Ascending aorta (tissue), 2 donors: ENCODE measurements at regions not wholly inside any gene's neighbourhood (a gene's known extent, or its start where the extent isn't known, plus 50 kb on each side); places are given as distances from the start of the nearest gene placed in this dataset.

ENCODE experiments used
- DNase-seq, 2 donors: peaks; one replicate each; pipeline ENCODE4 v3.0.0-alpha.2; 2019; ENCODE audit warnings: low spot score in 2 of 2
- H3K27ac ChIP-seq, 2 donors: fragments of 200-600 bp; sonication (generic); one replicate each; pipeline ENCODE4 v1.5.1; 2016 to 2017; ENCODE audit warnings: mild to moderate bottlenecking in 1 of 2
- H3K27me3 ChIP-seq: fragments of 200-600 bp; sonication (generic); one replicate; pipeline ENCODE4 v1.5.1; 2017
- H3K36me3 ChIP-seq, 2 donors: fragments of 200-600 bp; sonication (generic); one replicate each; pipeline ENCODE4 v1.5.1; 2016
- H3K4me1 ChIP-seq, 2 donors: fragments of 200-600 bp; sonication (generic); one replicate each; pipeline ENCODE4 v1.5.1; 2016 to 2017; ENCODE audit warnings: mild to moderate bottlenecking in 1 of 2
- H3K4me3 ChIP-seq, 2 donors: fragments of 200-600 bp; sonication (generic); one replicate each; pipeline ENCODE4 v1.5.1; 2016 to 2017; ENCODE audit warnings: mild to moderate bottlenecking in 1 of 2
- H3K9me3 ChIP-seq, 2 donors: fragments of 200-600 bp; sonication (generic); one replicate each; pipeline ENCODE4 v1.5.1; 2016
- CTCF ChIP-seq, 3 experiments: fragments of 200-600 bp in 2 of 3; fragments of 450-650 bp in 1 of 3; sonication (generic) in 2 of 3; IDR thresholded peaks; one replicate each; pipeline ENCODE4 v1.5.1; 2016 to 2019; ENCODE audit warnings: antibody characterized with exemption in 3 of 3, mild to moderate bottlenecking in 1 of 3, moderate library complexity in 1 of 3
- intact Hi-C: fragments of 100-400 bp; cut with DNase I; formaldehyde crosslinking; loops from one replicate; pipeline ENCODE4 v1.15.1; 2023

GRCh38 chr2:138959031-138959430 is 178.8 kb upstream of the NXPH2 start:
- no peaks in the 10 kb centered on the region for H3K4me1 ChIP-seq

GRCh38 chr2:138956116-138956515 is 175.9 kb upstream of the NXPH2 start:
- no peaks in the 10 kb centered on the region for H3K4me1 ChIP-seq
- H3K27me3 ChIP-seq: no peaks in the 10 kb centered on the region
- no peaks in the 10 kb centered on the region for H3K9me3 ChIP-seq
- H3K4me3 ChIP-seq: no peak overlapping the region
- intact Hi-C loops: no loop called here
- H3K27ac ChIP-seq: no peak overlapping the region
- no peak for TF ChIP-seq CTCF (IDR thresholded peaks at IDR 0.05)
- no peak for DNase-seq
- no peaks in the 10 kb centered on the region for H3K36me3 ChIP-seq

More at GRCh38 chr2:138959031-138959430, 178.8 kb upstream of the NXPH2 start:
- no peak overlapping the region for H3K4me3 ChIP-seq
- no peak overlapping the region for H3K27ac ChIP-seq
- TF ChIP-seq CTCF (IDR thresholded peaks at IDR 0.05): no peak
- H3K36me3 ChIP-seq: no peaks in the 10 kb centered on the region
- no peaks in the 10 kb centered on the region for H3K27me3 ChIP-seq
- DNase-seq: no peak
- H3K9me3 ChIP-seq: no peaks in the 10 kb centered on the region
- intact Hi-C loops: no loop called here

GRCh38 chr2:138950486-138950885 is 170.3 kb upstream of the NXPH2 start:
- no peaks in the 10 kb centered on the region for H3K4me1 ChIP-seq
- H3K27ac ChIP-seq: no peak overlapping the region
- H3K9me3 ChIP-seq: no peaks in the 10 kb centered on the region
- H3K4me3 ChIP-seq: no peak overlapping the region
- no peaks in the 10 kb centered on the region for H3K36me3 ChIP-seq
- TF ChIP-seq CTCF (IDR thresholded peaks at IDR 0.05): no peak
- intact Hi-C loops: no loop called here
- no peaks in the 10 kb centered on the region for H3K27me3 ChIP-seq
- no peak for DNase-seq

- intact Hi-C loops: no loop called here
- Histone ChIP-seq H3K4me3 (no peak overlapping the region), H3K27me3 (no peaks in the 10 kb centered on the region), H3K27ac (no peak overlapping the region), H3K4me1 (no peaks in the 10 kb centered on the region), H3K9me3 (no peaks in the 10 kb centered on the region), H3K36me3 (no peaks in the 10 kb centered on the region)
- TF ChIP-seq CTCF (IDR thresholded peaks at IDR 0.05): no peak
- DNase-seq: no peak
Measured at GRCh38 chr2:138949517-138949916, 169.3 kb upstream of the NXPH2 start.

GRCh38 chr2:138948070-138948539 is 167.9 kb upstream of the NXPH2 start:
- no peaks in the 10 kb centered on the region for H3K36me3 ChIP-seq
- no peak for TF ChIP-seq CTCF (IDR thresholded peaks at IDR 0.05)

GRCh38 chr2:138943470-138943869 is 163.3 kb upstream of the NXPH2 start:
- no peak for TF ChIP-seq CTCF (IDR thresholded peaks at IDR 0.05)
- Histone ChIP-seq H3K9me3 (no peaks in the 10 kb centered on the region), H3K27ac (no peak overlapping the region), H3K4me3 (no peak overlapping the region), H3K27me3 (no peaks in the 10 kb centered on the region), H3K4me1 (no peaks in the 10 kb centered on the region), H3K36me3 (no peaks in the 10 kb centered on the region)
- DNase-seq: no peak
- intact Hi-C loops: no loop called here

More at GRCh38 chr2:138948070-138948539, 167.9 kb upstream of the NXPH2 start:
- H3K9me3 ChIP-seq: no peaks in the 10 kb centered on the region
- no peaks in the 10 kb centered on the region for H3K4me1 ChIP-seq
- intact Hi-C loops: no loop called here
- no peak for DNase-seq
- no peak overlapping the region for H3K4me3 ChIP-seq
- no peak overlapping the region for H3K27ac ChIP-seq
- H3K27me3 ChIP-seq: no peaks in the 10 kb centered on the region
